OCI-LY1 (cell line): ENCODE measurements at regions not wholly inside any gene's neighbourhood (a gene's known extent, or its start where the extent isn't known, plus 50 kb on each side); places are given as distances from the start of the nearest gene placed in this dataset.

ENCODE experiments used
- H2AFZ ChIP-seq: fragments of 200-600 bp; sonication (generic), shearing (Covaris generic); 2 replicates; pipeline ENCODE4 v1.6.0; 2014; ENCODE audit warnings: antibody characterized with exemption, mild to moderate bottlenecking, low read length
- H3F3A ChIP-seq: fragments of 200-600 bp; sonication (generic), shearing (Covaris generic); 2 replicates; pipeline ENCODE4 v1.6.0; 2014; ENCODE audit warnings: mild to moderate bottlenecking, antibody characterized with exemption, low read length, moderate library complexity; ENCODE audit not compliant: insufficient read depth
- H3K27ac ChIP-seq: fragments of 200-600 bp; sonication (generic); 2 replicates; pipeline ENCODE4 v1.5.1; 2014; ENCODE audit warnings: low read length, mixed run types, mild to moderate bottlenecking, low read depth; ENCODE audit not compliant: poor library complexity, severe bottlenecking
- H3K27me3 ChIP-seq: fragments of 200-600 bp; sonication (generic); 2 replicates; pipeline ENCODE4 v1.6.0; 2014; ENCODE audit warnings: antibody characterized with exemption, mild to moderate bottlenecking, low read length, moderate library complexity; ENCODE audit not compliant: insufficient read depth
- H3K36me3 ChIP-seq: fragments of 200-600 bp; sonication (generic); 2 replicates; pipeline ENCODE4 v1.6.1; 2014; ENCODE audit warnings: mild to moderate bottlenecking, antibody characterized with exemption, low read length, moderate library complexity, mixed read lengths; ENCODE audit not compliant: insufficient read depth
- H3K4me1 ChIP-seq: fragments of 200-600 bp; sonication (generic); 2 replicates; pipeline ENCODE4 v1.5.1; 2014; ENCODE audit warnings: mild to moderate bottlenecking, low read length, moderate library complexity; ENCODE audit not compliant: insufficient read depth, severe bottlenecking
- H3K4me2 ChIP-seq: fragments of 200-600 bp; sonication (generic), shearing (Covaris generic); 2 replicates; pipeline ENCODE4 v1.6.1; 2014; ENCODE audit warnings: low read length
- H3K4me3 ChIP-seq: fragments of 200-600 bp; sonication (generic); 2 replicates; pipeline ENCODE4 v1.5.1; 2014; ENCODE audit warnings: low read length, low read depth, mild to moderate bottlenecking, mixed read lengths; ENCODE audit not compliant: poor library complexity, severe bottlenecking
- H3K79me2 ChIP-seq: fragments of 200-600 bp; shearing (Covaris generic); 2 replicates; pipeline ENCODE4 v1.6.1; 2016; ENCODE audit warnings: mixed run types, low read length, mixed read lengths; ENCODE audit not compliant: insufficient read depth
- H3K9ac ChIP-seq: fragments of 200-600 bp; sonication (generic), shearing (Covaris generic); 2 replicates; pipeline ENCODE4 v1.6.1; 2014; ENCODE audit warnings: mild to moderate bottlenecking, low read length, mixed read lengths
- H3K9me2 ChIP-seq: fragments of 200-600 bp; sonication (generic), shearing (Covaris generic); 2 replicates; pipeline ENCODE4 v1.6.1; 2014; ENCODE audit warnings: low read depth, mild to moderate bottlenecking, low read length, mixed read lengths
- H3K9me3 ChIP-seq: fragments of 200-600 bp; shearing (Covaris generic); 2 replicates; pipeline ENCODE4 v1.6.1; 2014; ENCODE audit warnings: low read length, mixed read lengths
- H4K20me1 ChIP-seq: fragments of 200-600 bp; sonication (generic), shearing (Covaris generic); 2 replicates; pipeline ENCODE4 v1.6.0; 2016; ENCODE audit warnings: mild to moderate bottlenecking, low read length; ENCODE audit not compliant: insufficient read depth
- EZH2 ChIP-seq: fragments of 200-600 bp; sonication (generic), shearing (Covaris generic); IDR thresholded peaks from 2 replicates; pipeline ENCODE4 v1.8.0; 2017; ENCODE audit warnings: borderline replicate concordance, mixed run types, mild to moderate bottlenecking, antibody characterized with exemption, low read length, moderate library complexity, mixed read lengths
- TF ChIP-seq, protein P1 (sequence below): fragments of 200-600 bp; sonication (generic), shearing (Covaris generic); IDR thresholded peaks from 2 replicates; pipeline ENCODE4 v1.5.1; 2017; ENCODE audit warnings: mild to moderate bottlenecking, antibody characterized with exemption, low read length, moderate library complexity, mixed read lengths

DNA sequence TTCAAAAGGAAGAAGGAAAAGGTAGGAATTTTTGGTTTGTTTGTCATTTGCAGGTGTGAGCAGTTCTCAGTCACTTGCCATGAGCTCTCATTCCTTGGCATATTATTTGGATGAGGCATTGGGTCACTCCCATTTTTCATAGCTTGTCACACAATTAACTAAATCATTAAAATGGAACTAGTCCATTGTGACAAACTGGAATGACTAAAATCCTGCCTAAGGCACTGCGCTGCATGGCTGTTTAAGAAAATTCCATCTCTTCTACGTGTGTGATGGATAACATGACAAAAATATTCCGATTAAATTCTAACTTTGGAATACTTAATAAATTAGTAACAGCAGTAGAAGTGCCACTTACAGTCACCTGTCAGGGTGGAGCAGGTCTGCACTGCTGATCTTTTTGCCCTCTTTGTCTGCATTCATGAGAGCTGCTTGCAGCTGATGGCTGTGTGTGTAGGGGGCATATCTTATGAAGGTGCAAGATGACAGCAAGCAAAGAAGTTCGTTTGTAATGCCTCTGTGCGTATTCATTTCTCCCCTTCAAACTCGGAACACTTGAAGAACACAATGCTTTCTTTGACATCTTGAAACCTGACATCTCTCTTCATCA lies 1292.6 kb upstream of the MAP3K7 start:
- Histone ChIP-seq H3K27me3 (no peaks in the 10 kb centered on the region), H3K4me2 (no peak overlapping the region), H3K79me2 (no peaks in the 10 kb centered on the region), H3K4me1 (no peaks in the 10 kb centered on the region), H3K27ac (no peak overlapping the region), H3K4me3 (no peak overlapping the region), H3K9me2 (no peaks in the 10 kb centered on the region), H4K20me1 (no peaks in the 10 kb centered on the region), H2AFZ (no peak overlapping the region), H3K9ac (no peak overlapping the region), H3F3A (no peaks in the 10 kb centered on the region), H3K9me3 (no peaks in the 10 kb centered on the region), H3K36me3 (no peaks in the 10 kb centered on the region)
- TF ChIP-seq, protein P1, sequence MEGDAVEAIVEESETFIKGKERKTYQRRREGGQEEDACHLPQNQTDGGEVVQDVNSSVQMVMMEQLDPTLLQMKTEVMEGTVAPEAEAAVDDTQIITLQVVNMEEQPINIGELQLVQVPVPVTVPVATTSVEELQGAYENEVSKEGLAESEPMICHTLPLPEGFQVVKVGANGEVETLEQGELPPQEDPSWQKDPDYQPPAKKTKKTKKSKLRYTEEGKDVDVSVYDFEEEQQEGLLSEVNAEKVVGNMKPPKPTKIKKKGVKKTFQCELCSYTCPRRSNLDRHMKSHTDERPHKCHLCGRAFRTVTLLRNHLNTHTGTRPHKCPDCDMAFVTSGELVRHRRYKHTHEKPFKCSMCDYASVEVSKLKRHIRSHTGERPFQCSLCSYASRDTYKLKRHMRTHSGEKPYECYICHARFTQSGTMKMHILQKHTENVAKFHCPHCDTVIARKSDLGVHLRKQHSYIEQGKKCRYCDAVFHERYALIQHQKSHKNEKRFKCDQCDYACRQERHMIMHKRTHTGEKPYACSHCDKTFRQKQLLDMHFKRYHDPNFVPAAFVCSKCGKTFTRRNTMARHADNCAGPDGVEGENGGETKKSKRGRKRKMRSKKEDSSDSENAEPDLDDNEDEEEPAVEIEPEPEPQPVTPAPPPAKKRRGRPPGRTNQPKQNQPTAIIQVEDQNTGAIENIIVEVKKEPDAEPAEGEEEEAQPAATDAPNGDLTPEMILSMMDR, result no peak
- no peak for TF ChIP-seq EZH2

DNA sequence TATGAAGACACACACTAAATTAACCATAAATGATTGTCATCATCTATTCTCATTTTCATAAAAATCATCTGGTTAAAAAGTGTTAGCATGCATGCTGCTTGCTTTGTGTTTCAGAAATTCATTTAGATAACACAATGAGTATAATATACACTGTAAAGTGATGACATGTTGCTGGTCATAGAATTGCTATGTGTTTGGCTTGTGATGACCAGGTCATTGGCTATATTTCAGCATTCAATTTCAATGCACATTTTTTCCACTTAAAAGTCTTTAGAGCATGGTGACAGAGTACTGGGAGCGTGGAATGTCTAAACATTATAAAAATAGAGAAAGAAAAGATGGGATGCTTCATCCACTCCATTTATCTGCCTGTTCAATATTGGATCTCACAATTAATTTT lies 1291.1 kb upstream of the MAP3K7 start:
- H3K9ac ChIP-seq, result no peak overlapping the region
- no peak overlapping the region for H3K4me3 ChIP-seq
- H3K9me3 ChIP-seq, result no peaks in the 10 kb centered on the region
- H3K9me2 ChIP-seq, result no peaks in the 10 kb centered on the region
- no peaks in the 10 kb centered on the region for H3K36me3 ChIP-seq
- H4K20me1 ChIP-seq, result no peaks in the 10 kb centered on the region
- no peaks in the 10 kb centered on the region for H3K4me1 ChIP-seq
- no peaks in the 10 kb centered on the region for H3K27me3 ChIP-seq
- H3K79me2 ChIP-seq, result no peaks in the 10 kb centered on the region
- TF ChIP-seq EZH2, result no peak
- TF ChIP-seq, protein P1, result no peak
- no peak overlapping the region for H3K27ac ChIP-seq
- no peak overlapping the region for H3K4me2 ChIP-seq
- H3F3A ChIP-seq, result no peaks in the 10 kb centered on the region
- no peak overlapping the region for H2AFZ ChIP-seq

DNA sequence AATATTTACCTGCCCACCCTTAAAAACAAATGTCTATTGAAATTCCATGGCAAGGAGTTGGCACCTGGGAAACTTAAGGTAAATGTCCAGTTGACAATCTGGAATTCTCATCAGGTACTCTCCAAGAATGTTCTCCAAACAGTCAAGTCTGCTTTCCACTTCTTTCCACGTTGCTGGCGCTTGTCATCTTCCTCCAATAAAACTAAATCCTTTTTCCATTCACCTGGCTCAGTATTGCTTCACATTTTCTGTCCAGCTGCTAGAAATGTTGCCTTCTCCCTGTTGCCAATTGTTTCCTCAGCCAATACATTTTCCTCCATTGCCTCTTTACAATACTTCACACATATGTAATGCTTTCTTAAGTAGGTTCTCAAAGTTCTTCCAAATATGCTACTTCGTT lies 1288.1 kb upstream of the MAP3K7 start:
- Histone ChIP-seq H4K20me1 (no peaks in the 10 kb centered on the region), H2AFZ (no peak overlapping the region), H3K79me2 (no peaks in the 10 kb centered on the region), H3K9me2 (no peaks in the 10 kb centered on the region), H3F3A (no peaks in the 10 kb centered on the region), H3K9me3 (no peaks in the 10 kb centered on the region), H3K4me2 (no peak overlapping the region), H3K4me3 (no peak overlapping the region), H3K4me1 (no peaks in the 10 kb centered on the region), H3K27ac (no peak overlapping the region), H3K9ac (no peak overlapping the region), H3K27me3 (no peaks in the 10 kb centered on the region), H3K36me3 (no peaks in the 10 kb centered on the region)
- TF ChIP-seq, protein P1, result no peak
- no peak for TF ChIP-seq EZH2
